HCEC 1CT (cell line): ENCODE measurements at regions not wholly inside any gene's neighbourhood (a gene's known extent, or its start where the extent isn't known, plus 50 kb on each side); places are given as distances from the start of the nearest gene placed in this dataset.
A peak's percentile ranks its signal among the peaks of the same experiment; 100 is the strongest.

Source experiments
- DNase-seq: peaks from one replicate; pipeline ENCODE4 v3.0.0-alpha.2; 2017

- DNase-seq, result no peak
Measured at GRCh38 chr13:43985422-43986072, 105.8 kb downstream of the LACC1 start.

GRCh38 chr13:43986421-43986981, 106.8 kb downstream of the LACC1 start:
- DNase-seq, result no peak

- no peak for DNase-seq
Measured at GRCh38 chr13:43988302-43988701, 108.6 kb downstream of the LACC1 start.

GRCh38 chr13:43990021-43990420, 110.3 kb downstream of the LACC1 start:
- no peak for DNase-seq

GRCh38 chr13:43990829-43991228, 111.1 kb downstream of the LACC1 start:
- DNase-seq, result no peak

GRCh38 chr13:43991773-43992201, 112.1 kb downstream of the LACC1 start:
- DNase-seq, result no peak

GRCh38 chr13:43992211-43992610, 112.5 kb downstream of the LACC1 start:
- DNase-seq, result no peak

- DNase-seq, result no peak
Measured at GRCh38 chr13:43994999-43995859, 115.5 kb downstream of the LACC1 start.

- no peak for DNase-seq
Measured at GRCh38 chr13:43996221-43996620, 116.5 kb downstream of the LACC1 start.

- DNase-seq, result no peak
Measured at GRCh38 chr13:44003481-44003880, 123.8 kb downstream of the LACC1 start.

GRCh38 chr13:44004878-44005277, 125.2 kb downstream of the LACC1 start:
- DNase-seq, result peak; percentile 45

GRCh38 chr13:44007451-44007850, 127.7 kb downstream of the LACC1 start:
- DNase-seq, result no peak

GRCh38 chr13:44011036-44011435, 131.3 kb downstream of the LACC1 start:
- DNase-seq, result no peak

- DNase-seq, result no peak
Measured at GRCh38 chr13:44012910-44013757, 133.4 kb downstream of the LACC1 start.

GRCh38 chr13:44013758-44014291, 134.1 kb downstream of the LACC1 start:
- peak; percentile 51 for DNase-seq

- DNase-seq, result no peak
Measured at GRCh38 chr13:44014501-44014900, 134.8 kb downstream of the LACC1 start.

GRCh38 chr13:44015118-44015517, 135.4 kb downstream of the LACC1 start:
- DNase-seq, result no peak

GRCh38 chr13:44015811-44016210, 136.1 kb downstream of the LACC1 start:
- DNase-seq, result no peak

- DNase-seq, result no peak
Measured at GRCh38 chr13:44017756-44018309, 138.1 kb downstream of the LACC1 start.

GRCh38 chr13:44019651-44020050, 139.9 kb downstream of the LACC1 start:
- no peak for DNase-seq

GRCh38 chr13:44021422-44021821, 141.7 kb downstream of the LACC1 start:
- no peak for DNase-seq

- no peak for DNase-seq
Measured at GRCh38 chr13:44022196-44022595, 142.5 kb downstream of the LACC1 start.
